Keratinocyte (primary cell): ENCODE measurements at regions not wholly inside any gene's neighbourhood (a gene's known extent, or its start where the extent isn't known, plus 50 kb on each side); places are given as distances from the start of the nearest gene placed in this dataset.

Experiments used
- DNase-seq: peaks from one replicate; pipeline ENCODE4 v3.0.0-alpha.2; 2011; ENCODE audit warnings: low read depth, missing footprints, low spot score
- FAIRE-seq: peaks from 2 replicates; lab custom pipeline; 2011; peaks lifted over from hg19 to GRCh38; lab: Jason Lieb, UNC
- H2AFZ ChIP-seq: 2 replicates; pipeline ENCODE4 v1.6.0; 2012; ENCODE audit warnings: low read length, control low read depth, inconsistent platforms; ENCODE audit not compliant: control insufficient read depth
- H3K27ac ChIP-seq: 2 replicates; pipeline ENCODE4 v1.5.1; 2011; ENCODE audit warnings: low read length; ENCODE audit not compliant: control insufficient read depth, insufficient read depth
- H3K27me3 ChIP-seq: 3 replicates; pipeline ENCODE4 v1.6.0; 2011; ENCODE audit warnings: low read length; ENCODE audit not compliant: control insufficient read depth, insufficient read depth; ENCODE audit errors: extremely low read depth
- H3K36me3 ChIP-seq, 2 experiments: 2 replicates in 1 of 2; 3 replicates in 1 of 2; pipeline ENCODE4 v1.5.1; 2011; ENCODE audit warnings: low read length in 2 of 2, mild to moderate bottlenecking in 1 of 2; ENCODE audit not compliant: control insufficient read depth in 2 of 2, insufficient read depth in 2 of 2; ENCODE audit errors: extremely low read depth in 1 of 2
- H3K4me1 ChIP-seq: 3 replicates; pipeline ENCODE4 v1.5.1; 2011; ENCODE audit warnings: low read length; ENCODE audit not compliant: control insufficient read depth, insufficient read depth; ENCODE audit errors: extremely low read depth
- H3K4me2 ChIP-seq: 3 replicates; pipeline ENCODE4 v1.6.0; 2011; ENCODE audit warnings: low read depth, low read length; ENCODE audit not compliant: control insufficient read depth, insufficient read depth; ENCODE audit errors: extremely low read depth
- H3K4me3 ChIP-seq, 3 experiments: fragments of 200-600 bp in 1 of 3; sonication (generic) in 1 of 3; 2 replicates in 2 of 3; 3 replicates in 1 of 3; pipeline ENCODE4 v1.5.1; 2011 to 2016; ENCODE audit warnings: low read length in 3 of 3, mild to moderate bottlenecking in 3 of 3, control low read depth in 2 of 3, inconsistent platforms in 1 of 3, low read depth in 1 of 3, mixed read lengths in 1 of 3, mixed run types in 1 of 3, moderate library complexity in 1 of 3; ENCODE audit not compliant: control insufficient read depth in 2 of 3, insufficient read depth in 2 of 3; ENCODE audit errors: extremely low read depth in 1 of 3
- H3K79me2 ChIP-seq: 2 replicates; pipeline ENCODE4 v1.6.0; 2012; ENCODE audit warnings: low read length; ENCODE audit not compliant: control insufficient read depth, insufficient read depth
- H3K9ac ChIP-seq: 3 replicates; pipeline ENCODE4 v1.6.0; 2011; ENCODE audit warnings: low read length; ENCODE audit not compliant: control insufficient read depth, insufficient read depth; ENCODE audit errors: extremely low read depth
- H3K9me1 ChIP-seq: 3 replicates; pipeline ENCODE4 v1.6.0; 2011; ENCODE audit warnings: low read length; ENCODE audit not compliant: control insufficient read depth, insufficient read depth; ENCODE audit errors: extremely low read depth
- H3K9me3 ChIP-seq: 2 replicates; pipeline ENCODE4 v1.5.1; 2012; ENCODE audit warnings: low read depth, low read length; ENCODE audit not compliant: control insufficient read depth
- H4K20me1 ChIP-seq: 3 replicates; pipeline ENCODE4 v1.6.0; 2011; ENCODE audit warnings: low read length; ENCODE audit not compliant: control insufficient read depth, insufficient read depth; ENCODE audit errors: extremely low read depth
- EZH2 ChIP-seq: IDR thresholded peaks from one replicate; pipeline ENCODE4 v1.6.1; 2012; ENCODE audit warnings: inconsistent platforms, mild to moderate bottlenecking, low read length, moderate library complexity
- dilution Hi-C: fragments of 300-500 bp; cut with MboI; formaldehyde crosslinking; loops from one replicate; pipeline ENCODE4 v1.7.0; 2020; ENCODE audit warnings: low sequenced_read_pairs; ENCODE audit not compliant: extremely low pct_ligation_motif_present
- TF ChIP-seq, protein P1 (sequence below), 3 experiments: IDR thresholded peaks in 1 of 3; conservative IDR thresholded peaks in 1 of 3; optimal IDR thresholded peaks in 1 of 3; 2 replicates in 2 of 3; 3 replicates in 1 of 3; pipeline versions ENCODE3 to v1.5.1; 2011; ENCODE audit warnings: low read length in 3 of 3, mild to moderate bottlenecking in 3 of 3, moderate library complexity in 2 of 3, control low read depth in 1 of 3, inconsistent platforms in 1 of 3; ENCODE audit not compliant: insufficient read depth in 2 of 3; ENCODE audit errors: extremely low read depth in 1 of 3

DNA sequence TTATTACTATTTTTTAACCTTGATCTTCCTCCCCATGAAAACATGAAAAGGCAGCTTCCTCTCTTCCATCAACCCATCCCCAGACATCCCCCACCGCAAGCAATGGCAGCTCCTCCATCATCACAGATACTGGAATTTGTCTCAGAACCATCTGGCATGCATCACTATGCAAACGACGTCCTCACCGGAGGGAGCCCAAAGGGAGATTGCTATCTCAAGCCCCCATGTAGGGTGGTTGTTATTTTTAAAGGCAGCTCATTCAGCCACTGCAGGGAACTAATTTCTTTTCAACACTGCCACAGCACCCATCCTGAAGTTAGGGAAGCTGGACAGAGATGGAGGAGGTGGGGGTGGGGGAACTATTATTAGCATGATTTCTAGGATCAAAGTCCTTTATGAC, 222.5 kb downstream of the FOXL1 start:
- dilution Hi-C loops = no loop called here
- H3K36me3 ChIP-seq = no peaks in the 10 kb centered on the region
- H3K27ac ChIP-seq = no peak overlapping the region
- H4K20me1 ChIP-seq = no peaks in the 10 kb centered on the region
- no peak overlapping the region for H2AFZ ChIP-seq
- H3K9ac ChIP-seq = no peak overlapping the region
- H3K9me1 ChIP-seq = no peaks in the 10 kb centered on the region
- H3K4me1 ChIP-seq = no peaks in the 10 kb centered on the region
- H3K9me3 ChIP-seq = no peaks in the 10 kb centered on the region
- no peaks in the 10 kb centered on the region for H3K79me2 ChIP-seq
- peaks cover 22% of the 10 kb centered on the region for H3K27me3 ChIP-seq
- DNase-seq (no peak), FAIRE-seq (no peak)
- no peak for TF ChIP-seq EZH2
- TF ChIP-seq, protein P1, sequence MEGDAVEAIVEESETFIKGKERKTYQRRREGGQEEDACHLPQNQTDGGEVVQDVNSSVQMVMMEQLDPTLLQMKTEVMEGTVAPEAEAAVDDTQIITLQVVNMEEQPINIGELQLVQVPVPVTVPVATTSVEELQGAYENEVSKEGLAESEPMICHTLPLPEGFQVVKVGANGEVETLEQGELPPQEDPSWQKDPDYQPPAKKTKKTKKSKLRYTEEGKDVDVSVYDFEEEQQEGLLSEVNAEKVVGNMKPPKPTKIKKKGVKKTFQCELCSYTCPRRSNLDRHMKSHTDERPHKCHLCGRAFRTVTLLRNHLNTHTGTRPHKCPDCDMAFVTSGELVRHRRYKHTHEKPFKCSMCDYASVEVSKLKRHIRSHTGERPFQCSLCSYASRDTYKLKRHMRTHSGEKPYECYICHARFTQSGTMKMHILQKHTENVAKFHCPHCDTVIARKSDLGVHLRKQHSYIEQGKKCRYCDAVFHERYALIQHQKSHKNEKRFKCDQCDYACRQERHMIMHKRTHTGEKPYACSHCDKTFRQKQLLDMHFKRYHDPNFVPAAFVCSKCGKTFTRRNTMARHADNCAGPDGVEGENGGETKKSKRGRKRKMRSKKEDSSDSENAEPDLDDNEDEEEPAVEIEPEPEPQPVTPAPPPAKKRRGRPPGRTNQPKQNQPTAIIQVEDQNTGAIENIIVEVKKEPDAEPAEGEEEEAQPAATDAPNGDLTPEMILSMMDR (optimal IDR thresholded peaks at IDR 0.05 in 1 of 3, IDR thresholded peaks at IDR 0.05 in 1 of 3, conservative IDR thresholded peaks at IDR 0.05 in 1 of 3; ENCODE audit: extremely low read depth in 1 of 3, insufficient read depth in 2 of 3, low read length in 3 of 3) = no peak
- H3K4me2 ChIP-seq = no peak overlapping the region
- H3K4me3 ChIP-seq = no peak overlapping the region

DNA sequence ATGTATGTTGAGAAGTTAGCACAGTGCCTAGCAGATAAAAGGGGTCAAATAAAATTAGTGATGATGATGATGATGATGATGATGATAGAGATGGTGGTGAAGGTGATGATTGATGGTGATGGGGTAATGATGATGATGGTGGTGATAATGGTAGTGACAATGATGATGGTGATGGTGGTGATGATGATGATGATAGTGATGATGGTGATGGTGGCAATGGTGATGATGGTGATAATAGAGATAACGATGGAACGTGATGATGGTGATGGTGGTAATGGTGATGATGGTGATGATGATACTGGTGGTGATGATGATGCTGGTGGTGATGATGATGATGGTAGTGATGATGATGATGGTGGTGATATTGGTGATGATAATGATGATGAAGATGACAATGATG, 223.7 kb downstream of the FOXL1 start:
- no peak overlapping the region for H3K9ac ChIP-seq
- H3K9me1 ChIP-seq = no peaks in the 10 kb centered on the region
- TF ChIP-seq, protein P1 (optimal IDR thresholded peaks at IDR 0.05 in 1 of 3, IDR thresholded peaks at IDR 0.05 in 1 of 3, conservative IDR thresholded peaks at IDR 0.05 in 1 of 3; ENCODE audit: extremely low read depth in 1 of 3, insufficient read depth in 2 of 3, low read length in 3 of 3) = no peak
- TF ChIP-seq EZH2 = no peak
- H3K27ac ChIP-seq = no peak overlapping the region
- H3K27me3 ChIP-seq = peaks cover 33% of the 10 kb centered on the region
- H3K4me3 ChIP-seq = no peak overlapping the region
- dilution Hi-C loops = no loop called here
- H3K9me3 ChIP-seq = no peaks in the 10 kb centered on the region
- no peaks in the 10 kb centered on the region for H3K36me3 ChIP-seq
- no peak overlapping the region for H3K4me2 ChIP-seq
- no peak for FAIRE-seq
- H3K4me1 ChIP-seq = no peaks in the 10 kb centered on the region
- DNase-seq = no peak
- no peaks in the 10 kb centered on the region for H3K79me2 ChIP-seq
- H2AFZ ChIP-seq = no peak overlapping the region
- H4K20me1 ChIP-seq = no peaks in the 10 kb centered on the region
